D721Med (cell line): ENCODE measurements at regions not wholly inside any gene's neighbourhood (a gene's known extent, or its start where the extent isn't known, plus 50 kb on each side); places are given as distances from the start of the nearest gene placed in this dataset.

ENCODE experiments used
- DNase-seq: peaks from one replicate; pipeline ENCODE4 v3.0.0; 2011; ENCODE audit warnings: low spot score; ENCODE audit not compliant: insufficient read length
- FAIRE-seq: peaks from 2 replicates; lab custom pipeline; 2011; peaks lifted over from hg19 to GRCh38; lab: Jason Lieb, UNC
- CTCF ChIP-seq: IDR thresholded peaks from 2 replicates; pipeline ENCODE4 v1.5.1; 2012; ENCODE audit warnings: mild to moderate bottlenecking, control low read depth; ENCODE audit not compliant: insufficient read depth; ENCODE audit errors: missing control alignments

DNA sequence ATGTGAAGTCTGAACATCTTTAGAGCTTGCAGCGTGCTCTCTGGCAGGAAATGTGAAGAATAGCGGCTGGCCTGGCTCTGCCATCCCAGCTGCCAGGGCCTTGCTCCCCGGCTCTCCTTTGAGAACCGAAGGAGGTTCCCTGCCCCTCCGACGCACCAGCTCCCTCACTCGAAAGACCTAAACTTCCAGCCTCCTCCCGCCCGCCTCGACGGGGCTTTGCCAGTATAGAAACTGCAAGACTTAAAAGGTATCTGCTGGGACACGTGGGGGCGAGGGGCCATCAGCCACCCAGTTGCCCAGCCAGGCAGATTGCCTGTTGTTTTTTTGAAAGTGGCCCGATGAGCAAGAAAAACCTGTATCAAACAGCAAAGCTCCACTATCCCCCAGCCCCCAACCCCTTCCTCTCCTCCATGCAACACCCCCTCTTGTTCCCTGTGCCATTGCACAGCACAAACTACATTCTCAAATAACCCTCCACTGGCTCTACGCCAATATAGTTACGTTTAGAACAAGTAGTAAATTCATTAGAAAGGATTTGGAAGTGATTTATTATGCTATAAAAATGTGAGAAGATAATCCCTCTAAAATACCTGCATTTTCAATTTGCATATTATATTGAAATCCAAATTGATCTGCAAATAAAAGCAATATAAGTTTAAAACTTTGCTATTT, 331.9 kb downstream of the MED10 start:
- no peak for FAIRE-seq
- TF ChIP-seq CTCF: no peak
- DNase-seq: no peak

GRCh38 chr5:6043491-6044310, 334.6 kb downstream of the MED10 start:
- TF ChIP-seq CTCF: no peak
- FAIRE-seq (no peak), DNase-seq (no peak)

- no peak for TF ChIP-seq CTCF
- FAIRE-seq: no peak
- DNase-seq: no peak
These were observed 336.3 kb downstream of the MED10 start for GRCh38 chr5:6041977-6042550.

GRCh38 chr5:6039111-6039510, 339.2 kb downstream of the MED10 start:
- FAIRE-seq (no peak), DNase-seq (no peak)
- TF ChIP-seq CTCF: no peak

DNA sequence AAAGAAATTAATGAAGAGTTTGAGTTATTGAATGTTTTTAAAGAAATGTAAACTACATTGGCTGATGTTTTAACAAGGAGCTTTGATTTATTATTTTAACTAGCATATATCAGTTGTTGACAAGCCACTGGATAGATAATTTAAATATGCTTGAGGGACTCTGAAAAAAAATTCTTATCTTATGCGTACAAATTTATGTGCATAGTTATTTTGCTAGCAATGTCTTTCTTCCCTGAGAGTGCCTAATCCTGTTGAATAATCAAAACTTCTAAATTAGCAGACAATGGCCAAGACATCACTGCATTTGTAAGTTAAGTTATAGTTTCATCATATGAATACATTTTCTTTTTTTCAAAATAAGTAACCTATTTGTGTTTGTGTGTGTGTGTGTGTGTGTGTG, 342.3 kb downstream of the MED10 start:
- TF ChIP-seq CTCF: no peak
- DNase-seq (no peak), FAIRE-seq (no peak)

GRCh38 chr5:6029811-6030271, 348.5 kb downstream of the MED10 start:
- DNase-seq (no peak), FAIRE-seq (no peak)
- TF ChIP-seq CTCF: no peak
